RPMI8226 (cell line): ENCODE measurements at regions not wholly inside any gene's neighbourhood (a gene's known extent, or its start where the extent isn't known, plus 50 kb on each side); places are given as distances from the start of the nearest gene placed in this dataset.

Experiments used
- DNase-seq: peaks from one replicate; pipeline ENCODE4 v3.0.0-alpha.2; 2015

DNA sequence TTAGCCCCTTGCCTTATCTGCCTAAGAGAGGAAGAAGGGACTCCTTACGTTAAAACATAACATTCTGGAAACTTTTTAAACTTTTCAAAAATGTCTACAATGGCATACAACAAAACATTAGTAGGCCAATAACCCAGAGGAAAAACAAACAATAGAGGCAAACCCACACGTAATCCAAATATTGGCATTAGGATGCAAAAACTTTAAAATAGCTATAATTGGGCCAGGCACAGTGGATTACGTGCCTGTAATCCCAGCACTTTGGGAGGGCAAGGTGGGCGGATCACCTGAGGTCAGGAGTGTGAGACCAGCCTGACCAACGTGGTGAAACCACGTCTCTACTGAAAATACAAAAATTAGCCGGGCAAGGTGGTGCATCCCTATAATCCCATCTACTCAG is 134.9 kb downstream of the AQP9 start:
- no peak for DNase-seq

DNA sequence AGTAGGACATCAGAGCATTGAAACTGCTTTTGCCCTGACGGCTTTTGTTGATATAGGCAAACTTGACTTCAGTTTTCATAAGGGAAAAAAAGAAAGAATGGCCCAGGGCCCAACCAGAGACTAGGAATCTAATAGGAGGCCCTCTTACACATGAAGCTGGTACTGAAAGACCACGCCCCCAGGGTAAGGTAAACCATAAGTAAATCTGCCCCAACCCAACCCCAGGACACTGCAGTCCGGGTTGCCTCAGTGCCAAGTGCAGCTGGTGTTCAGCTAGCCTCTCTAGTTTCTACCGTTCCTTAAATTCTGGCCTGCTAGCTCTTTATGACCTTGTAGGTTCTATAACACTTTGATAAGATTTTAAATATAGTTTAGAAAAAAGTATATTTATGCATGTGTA is 136.7 kb downstream of the AQP9 start:
- peak; percentile 27 for DNase-seq

DNA sequence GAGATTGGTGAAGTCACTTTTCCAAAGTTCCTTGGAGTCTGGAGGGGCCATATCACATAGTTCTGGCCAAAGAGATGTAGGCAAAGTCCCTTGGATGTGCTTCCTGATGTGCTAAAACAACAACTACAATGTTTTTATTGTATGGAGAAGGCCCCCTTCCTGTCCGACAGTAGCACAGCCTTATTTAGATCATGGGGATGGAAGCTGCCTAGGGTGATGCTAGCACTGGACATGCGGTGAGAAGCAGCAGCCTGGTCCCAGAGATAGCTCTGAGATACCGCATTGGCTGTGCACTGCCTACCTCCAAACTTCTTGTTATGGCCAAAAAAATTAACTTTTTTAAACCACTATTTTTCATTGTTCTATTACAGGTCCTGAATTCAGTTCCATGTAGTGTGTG is 137.6 kb downstream of the AQP9 start:
- no peak for DNase-seq

DNA sequence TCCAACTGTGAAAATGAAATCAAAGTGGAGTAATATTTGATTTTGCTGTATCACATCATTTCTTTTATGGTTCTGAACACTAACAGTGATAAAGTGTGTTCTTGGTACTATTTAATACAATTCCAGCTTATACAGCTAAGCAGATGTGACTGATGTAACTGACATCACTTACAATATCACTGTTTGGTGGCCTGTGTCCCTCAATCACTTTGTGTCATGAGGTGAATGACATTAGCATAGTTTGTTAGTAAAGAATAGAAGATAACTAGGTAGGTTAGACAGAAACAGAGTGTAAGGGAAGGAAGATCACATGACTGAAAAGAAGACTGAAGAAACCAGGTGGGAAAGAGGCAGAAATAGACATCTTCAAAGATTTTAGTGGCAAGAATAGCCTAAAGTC is 138.7 kb downstream of the AQP9 start:
- no peak for DNase-seq

DNA sequence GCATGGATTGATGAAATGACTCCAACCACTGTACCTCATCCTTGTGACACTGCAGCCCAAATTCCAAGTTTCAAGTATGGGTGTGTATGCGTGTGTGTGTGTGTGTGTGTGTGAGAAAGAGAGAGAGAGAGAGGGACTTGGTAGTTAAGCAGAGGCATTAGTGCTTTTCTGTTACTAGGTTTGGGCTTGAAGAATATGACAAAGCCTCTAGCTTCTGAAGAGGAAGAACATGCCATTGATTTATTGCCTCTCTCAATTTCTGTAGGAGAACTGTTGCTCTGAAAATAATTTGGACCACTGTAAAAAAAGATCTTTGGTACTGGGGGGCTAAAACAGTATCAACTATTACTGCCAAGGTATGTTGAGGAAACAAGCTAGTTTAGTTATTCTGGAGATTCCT is 139.2 kb downstream of the AQP9 start:
- no peak for DNase-seq

DNA sequence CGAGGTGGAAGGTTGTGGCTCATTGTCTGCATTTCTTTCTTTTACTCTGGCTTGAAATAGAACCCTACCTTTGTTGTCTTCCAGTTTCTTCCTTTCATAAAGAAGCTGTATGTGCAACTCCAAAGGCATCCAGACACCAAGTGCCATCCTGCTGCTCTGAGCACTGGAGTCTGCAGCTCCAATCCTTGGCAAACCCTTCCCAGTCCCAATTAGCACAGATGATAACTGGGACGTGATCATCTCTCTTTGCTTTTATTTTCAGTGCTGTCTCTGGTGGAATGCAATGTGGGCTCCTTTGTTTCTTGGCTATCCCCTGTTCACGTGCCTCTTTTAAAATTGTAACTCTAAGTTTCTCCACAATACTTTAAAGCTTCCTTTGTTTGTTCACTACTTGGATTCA is 140.9 kb downstream of the AQP9 start:
- no peak for DNase-seq

DNA sequence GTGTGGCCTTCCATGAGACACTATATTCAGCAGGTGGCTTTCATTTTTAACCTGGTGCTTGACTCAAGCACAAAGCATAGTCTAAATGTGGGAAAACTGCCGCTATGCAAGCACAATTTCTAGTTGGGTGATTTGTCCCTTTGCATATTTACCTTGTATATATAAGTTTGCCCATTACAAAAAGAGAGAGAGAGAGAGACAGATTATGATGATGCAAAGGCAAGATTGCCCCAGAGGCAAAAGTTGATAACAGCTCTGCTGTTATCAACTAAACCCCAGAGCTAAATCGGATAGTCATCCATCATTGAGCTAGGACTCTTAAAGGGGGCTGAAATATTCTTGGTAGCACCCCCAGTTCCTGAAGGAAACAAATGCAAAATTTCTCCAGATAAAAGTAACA is 141.5 kb downstream of the AQP9 start:
- no peak for DNase-seq

DNA sequence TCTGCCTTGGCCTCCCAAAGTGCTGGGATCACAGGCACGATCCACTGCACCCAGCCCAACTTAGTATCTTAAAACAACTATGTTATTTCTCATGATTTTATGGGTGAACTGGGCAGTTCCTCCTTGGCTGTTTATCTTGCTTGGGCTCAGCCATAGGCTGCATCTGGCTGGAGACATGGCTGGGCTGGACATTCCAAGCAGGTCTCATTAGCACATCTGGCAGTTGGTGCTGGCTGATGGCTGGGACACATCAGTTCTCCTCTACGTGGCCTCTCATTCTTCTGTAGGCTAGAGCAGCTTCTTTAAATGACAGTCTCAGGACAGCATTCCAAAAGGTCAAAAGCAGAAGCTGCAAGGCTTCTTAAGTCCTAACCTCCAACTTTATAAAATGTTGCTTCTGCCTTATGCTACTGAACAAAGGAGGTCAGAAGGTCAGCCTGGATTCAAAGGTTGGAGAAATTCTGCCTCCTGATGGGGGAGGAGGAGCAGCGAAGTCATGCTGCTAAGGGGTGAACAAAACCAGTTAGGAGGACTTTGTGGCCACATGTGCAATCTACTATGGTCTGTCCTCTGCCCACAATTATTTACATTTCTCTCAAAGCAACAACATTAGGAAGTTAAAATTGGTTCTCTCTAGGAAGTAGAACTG is 144.0 kb downstream of the AQP9 start:
- no peak for DNase-seq

DNA sequence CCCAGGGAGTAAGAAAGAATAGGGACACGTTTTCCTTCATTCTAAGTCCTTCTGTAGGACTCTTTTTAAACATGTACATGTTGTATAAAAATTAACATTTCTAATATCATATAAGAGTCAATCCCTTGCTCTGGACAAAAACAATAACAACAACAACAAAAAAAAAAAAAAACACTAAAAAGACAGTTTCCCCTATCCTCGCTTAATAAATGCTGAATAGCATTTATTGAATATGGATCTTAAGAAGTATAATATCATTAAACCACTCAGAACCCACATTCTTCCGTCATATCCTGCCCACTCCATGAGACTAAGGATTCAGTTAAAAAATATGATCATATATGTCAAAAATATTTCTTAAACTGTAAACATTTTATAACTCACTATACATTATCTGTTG is 145.1 kb downstream of the AQP9 start:
- no peak for DNase-seq

DNA sequence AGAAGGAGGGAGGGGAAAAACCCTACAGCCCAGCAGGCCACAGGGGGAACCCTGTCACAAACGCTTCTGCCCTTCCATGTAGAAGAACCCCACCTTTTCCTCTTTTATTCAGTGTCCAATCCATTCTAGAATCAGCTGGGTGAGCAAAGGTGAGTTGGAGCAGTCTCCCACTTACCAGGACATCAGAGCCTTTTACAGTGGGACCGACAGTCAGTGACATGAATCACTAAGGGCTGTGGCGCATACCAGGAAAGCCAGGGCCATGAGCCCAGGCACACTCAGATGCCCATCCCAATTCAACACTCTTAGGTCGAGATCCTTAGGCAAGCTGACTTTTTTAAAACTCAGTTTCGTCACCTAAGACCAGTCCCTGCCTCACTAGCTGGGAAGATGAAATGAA is 146.1 kb downstream of the AQP9 start:
- no peak for DNase-seq

DNA sequence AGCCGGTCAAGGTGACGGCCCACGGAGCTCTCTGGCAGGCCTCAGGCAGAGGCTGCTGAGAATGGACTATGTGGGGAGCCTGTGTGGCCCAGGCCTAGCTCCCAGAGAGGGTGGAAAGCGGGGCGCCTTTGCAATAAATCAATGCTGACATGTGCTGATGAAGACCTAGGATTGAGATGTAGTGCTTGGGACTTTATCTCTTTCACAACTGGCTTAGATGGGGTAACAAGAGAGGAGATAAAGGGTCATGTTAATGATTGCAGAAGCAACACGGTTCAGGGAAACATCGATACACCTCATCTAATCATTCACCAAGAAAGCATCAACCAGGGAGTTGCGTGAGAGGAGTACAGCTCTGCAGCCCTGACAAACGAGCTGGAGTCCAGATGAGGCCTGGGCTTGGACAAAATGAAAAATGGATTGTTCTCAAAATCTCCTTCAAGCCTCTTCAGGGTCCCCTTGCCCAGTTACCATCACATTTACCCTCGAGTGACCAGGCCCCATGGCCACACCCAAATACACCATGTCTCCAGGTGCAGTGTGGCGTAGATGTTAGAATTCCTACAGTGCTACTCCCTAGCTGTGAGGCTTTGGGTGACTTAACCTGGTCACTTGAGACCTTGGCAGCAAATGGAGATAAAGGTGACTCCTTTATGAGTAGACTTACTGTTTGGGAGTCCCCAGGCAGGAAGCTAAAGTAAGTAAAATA is 146.4 kb upstream of the LIPC start:
- DNase-seq, result no peak

DNA sequence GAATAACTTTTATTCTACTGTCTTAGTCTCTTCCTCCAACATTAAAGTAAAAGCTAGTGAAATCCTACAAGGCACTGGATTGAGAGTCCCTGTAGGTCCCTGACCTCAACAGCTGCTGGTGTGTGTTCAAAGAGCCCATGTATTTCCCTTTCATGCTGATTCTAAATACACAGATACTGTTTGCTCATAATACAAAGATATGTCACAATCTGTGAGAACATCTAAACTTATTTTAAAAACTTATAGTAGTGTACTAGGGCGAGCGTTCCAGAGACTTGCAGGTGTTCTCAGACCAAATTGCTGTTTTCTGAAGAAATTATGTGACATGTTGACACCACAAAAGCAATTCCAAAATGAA is 145.9 kb upstream of the LIPC start:
- DNase-seq, result no peak

DNA sequence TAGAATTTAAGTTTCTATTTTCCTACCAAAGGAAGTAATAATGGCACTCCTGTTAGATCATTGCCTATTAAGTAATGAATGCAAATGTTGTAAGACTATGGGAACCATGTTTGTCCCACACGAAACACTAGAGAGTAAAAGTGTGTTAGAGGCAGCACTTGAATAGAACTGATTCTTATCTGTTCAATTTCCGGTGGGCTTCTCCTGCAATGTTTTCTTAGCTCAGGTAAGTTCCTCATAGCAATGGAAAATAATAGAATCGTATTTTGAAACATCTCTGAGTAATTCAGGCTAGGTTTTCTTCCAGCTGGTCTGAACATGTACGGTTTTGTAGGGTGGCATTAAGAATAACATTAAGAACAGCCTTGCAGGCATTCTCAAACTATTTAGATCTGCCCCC is 145.3 kb upstream of the LIPC start:
- DNase-seq, result no peak

DNA sequence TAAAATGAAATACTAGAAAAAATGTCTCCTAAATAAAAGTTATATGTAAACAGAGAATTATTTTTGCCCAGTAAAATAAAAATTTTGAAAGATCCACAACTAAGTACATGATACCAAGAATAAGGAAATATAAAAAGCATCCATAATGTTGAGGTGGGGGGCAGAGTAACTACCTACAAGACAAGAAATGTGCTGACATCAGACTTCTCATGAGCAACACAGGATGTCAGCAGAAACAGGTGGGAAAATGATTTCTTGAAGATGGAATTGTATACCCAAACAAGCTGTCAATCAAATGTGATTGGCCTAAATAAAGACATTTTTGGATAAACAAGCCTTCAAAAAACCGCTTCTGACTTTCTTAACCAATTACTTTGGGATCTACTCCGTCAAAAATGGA is 143.9 kb upstream of the LIPC start:
- no peak for DNase-seq

DNA sequence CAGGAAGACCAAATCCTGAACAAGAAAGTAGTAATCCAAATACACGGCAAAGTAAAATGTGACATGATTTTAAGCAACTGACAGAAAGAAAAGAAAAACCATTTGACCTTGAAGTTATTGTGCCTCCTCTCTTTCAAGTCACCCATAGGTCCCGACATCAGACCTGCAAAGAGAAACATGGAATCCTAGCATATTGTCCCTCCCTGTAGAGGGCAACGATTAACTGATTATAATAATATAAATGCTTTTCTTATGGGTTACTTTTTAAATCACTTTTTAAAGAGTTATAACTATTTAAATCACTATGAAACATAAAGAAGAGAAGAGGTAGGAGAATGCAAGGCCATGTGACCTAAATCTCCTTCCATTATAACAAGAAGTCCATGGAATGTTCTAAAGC is 143.2 kb upstream of the LIPC start:
- DNase-seq, result no peak

DNA sequence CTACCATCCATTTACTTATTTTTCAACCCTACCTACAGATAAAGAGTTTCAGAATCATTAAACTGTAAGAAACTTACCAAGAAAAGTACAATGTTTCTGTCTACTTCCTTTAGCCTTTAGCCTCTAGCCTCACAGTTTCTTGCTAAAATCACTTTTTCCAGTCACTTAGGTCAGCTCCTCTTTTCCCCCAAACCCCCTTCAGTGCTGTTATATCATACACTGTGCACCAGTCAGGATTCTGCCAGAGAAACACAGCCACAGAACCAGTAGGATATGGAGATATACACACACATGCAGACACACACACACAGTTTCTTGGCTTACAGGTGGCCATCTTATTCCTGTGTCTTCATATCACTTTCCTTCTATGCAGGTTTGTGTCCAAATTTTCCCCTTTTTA is 139.9 kb upstream of the LIPC start:
- no peak for DNase-seq

DNA sequence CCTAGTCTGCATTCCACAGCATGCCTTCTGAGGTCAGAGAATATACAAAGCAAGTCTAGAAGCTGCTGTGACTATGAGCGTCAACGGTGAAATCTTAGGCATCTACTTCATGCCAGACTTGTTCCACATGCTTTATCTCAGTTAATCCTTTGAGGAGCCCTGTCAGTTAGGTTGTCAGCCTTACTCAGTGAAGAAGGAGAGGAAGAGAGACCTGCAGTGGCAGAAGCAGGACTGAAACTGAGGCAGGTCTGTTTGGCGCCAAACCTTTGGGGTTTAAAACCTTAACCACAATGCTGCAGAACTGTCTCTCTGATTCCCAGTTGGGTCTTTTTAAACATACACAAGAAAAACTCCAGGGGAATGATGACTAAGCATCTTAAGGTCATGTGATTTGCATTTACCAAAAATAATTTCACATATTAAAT is 139.0 kb upstream of the LIPC start:
- DNase-seq, result peak; percentile 62

DNA sequence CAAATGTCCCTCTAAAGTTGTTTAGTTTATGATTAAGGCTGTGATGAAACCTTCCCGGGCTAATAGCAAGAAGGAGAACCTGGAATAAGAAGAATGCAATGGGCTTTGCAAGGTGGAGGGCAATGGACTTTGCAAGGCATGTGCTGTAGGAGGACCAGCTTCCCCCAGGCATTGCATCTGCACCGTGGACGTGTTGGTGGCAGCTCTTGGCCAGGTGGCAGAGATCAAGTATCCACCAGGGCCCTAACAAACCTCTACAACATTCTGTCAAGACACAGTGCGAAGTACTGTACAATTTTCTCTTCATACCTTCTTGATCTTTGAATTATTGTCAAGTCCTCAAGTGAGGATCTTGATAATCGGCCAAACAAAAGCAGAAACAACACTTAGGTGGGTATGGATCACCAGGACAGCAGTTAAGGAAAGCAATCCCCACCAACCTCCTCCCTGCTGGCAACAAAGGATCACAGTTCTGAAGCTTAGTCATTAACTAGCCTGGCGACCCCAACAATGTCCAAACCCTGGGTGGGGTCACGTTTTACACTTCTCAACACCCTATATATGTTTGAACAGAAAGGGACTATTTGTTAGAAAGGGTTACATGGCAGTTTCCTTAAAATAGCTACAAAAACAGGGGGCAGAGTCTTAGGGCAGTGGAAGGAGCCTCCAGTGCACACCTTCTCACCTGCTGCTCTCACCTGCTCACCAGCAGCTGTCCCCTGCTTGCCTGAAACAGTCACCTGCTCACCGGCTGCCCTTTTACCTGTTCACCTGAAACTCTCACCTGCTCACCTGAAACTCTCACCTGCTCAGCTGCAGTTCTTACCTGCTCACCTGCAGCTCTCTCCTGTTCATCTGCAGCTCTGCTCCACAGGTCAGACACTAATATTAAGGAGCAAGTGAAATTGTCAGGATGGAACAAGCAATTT is 137.9 kb upstream of the LIPC start:
- peak; percentile 86 for DNase-seq

DNA sequence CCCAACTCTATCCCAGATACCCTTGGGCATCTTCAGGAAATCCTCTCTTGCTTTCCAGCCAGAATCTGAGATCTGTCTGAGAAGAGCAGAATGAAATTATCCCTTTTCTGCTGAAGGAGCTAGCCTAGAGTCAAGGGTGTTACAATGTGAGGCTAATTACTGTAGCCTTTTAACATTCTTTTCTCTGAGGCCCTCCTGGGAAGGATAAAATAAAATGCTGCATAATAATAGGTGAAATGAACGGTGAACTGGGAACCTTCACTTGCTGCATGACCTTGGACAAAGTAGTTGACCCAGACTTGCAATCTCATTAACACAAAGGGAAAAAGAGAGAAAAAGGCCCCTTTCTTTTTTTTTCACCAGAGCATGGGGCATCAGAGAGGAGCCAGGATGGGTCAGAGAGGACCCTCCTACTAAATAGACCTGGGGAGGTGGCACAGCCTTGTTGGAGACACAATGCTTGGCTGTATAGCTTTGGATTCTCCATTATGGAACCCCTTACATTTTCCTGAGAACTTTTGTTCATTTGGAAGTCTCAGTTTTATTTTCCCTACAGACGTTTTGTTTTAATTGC is 137.0 kb upstream of the LIPC start:
- DNase-seq, result no peak

DNA sequence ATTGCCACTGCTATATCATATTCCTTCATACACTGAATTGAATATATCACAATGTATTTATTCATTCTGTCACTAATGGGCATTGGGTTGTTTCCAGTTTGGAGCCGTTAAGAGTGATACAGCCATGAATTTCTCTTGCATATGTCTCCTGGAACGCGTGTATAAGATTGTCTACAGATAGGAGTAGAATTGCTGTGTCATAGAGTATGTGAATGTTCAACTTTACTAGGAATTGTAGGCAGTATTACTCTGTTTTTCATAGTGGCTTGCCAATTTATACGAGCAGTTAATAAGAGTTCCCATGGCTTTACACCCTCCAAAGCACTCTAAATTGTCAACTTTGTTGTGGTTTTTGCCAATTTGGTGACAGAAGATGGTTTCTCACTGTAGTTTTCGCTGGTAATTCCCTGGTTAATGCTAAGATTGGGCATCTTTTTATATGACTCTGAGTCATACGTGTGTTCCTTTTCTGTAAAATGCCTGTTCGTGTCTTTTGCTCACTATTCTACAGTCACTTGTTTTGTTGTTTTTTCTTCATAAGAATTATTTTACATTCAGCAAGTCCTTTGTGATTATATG is 136.1 kb upstream of the LIPC start:
- no peak for DNase-seq

DNA sequence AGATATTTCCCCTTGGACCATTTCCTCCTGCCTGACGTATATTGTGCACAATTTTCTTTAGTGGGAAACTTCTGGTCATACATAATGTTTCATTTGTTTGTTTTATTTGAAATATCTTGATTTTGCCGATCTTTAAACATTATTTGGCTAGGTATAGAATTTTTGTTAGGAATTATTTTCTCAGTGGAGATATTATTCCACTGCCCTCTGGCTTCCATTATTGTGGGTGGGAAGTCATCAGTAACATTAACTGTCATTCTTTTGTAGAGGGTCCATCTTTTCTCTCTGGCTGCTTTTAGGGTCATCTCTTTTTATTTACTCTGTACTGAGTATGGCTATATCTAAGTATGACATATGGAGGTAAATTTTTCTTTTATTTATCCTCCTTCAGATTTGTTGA is 135.5 kb upstream of the LIPC start:
- no peak for DNase-seq

DNA sequence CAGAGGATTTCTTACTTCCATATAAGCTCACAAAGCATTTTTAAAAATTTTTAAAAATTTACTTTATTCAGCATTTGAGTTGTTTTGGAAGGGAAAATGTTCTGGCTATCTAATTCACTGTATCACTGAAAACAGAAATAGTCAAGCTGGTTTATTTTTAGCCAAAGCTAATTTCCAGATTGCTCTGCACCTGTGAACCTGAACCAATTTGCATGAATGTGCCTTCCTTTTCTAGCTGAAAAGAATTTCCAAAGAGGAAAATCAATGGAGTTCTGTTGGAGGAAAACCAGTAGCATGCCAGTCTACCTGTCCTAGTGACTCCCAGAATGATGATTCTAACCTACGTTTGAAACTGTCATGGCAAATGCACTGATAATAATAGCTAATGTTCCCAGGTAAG is 134.2 kb upstream of the LIPC start:
- DNase-seq, result peak; percentile 74
